ENCODE measurements at regions not wholly inside any gene's neighbourhood (a gene's known extent, or its start where the extent isn't known, plus 50 kb on each side); places are given as distances from the start of the nearest gene placed in this dataset.

- Mint-ChIP-seq H3K4me3 (ENCODE audit: unreplicated experiment) (no peak overlapping the region), H3K4me1 (ENCODE audit: insufficient read depth, unreplicated experiment) (no peaks in the 10 kb centered on the region), H3K27ac (ENCODE audit: low read depth, unreplicated experiment) (no peak overlapping the region), H3K36me3 (ENCODE audit: insufficient read depth, unreplicated experiment) (no peaks in the 10 kb centered on the region), H3K9me3 (ENCODE audit: unreplicated experiment) (peaks cover 8% of the 10 kb centered on the region), H3K27me3 (ENCODE audit: insufficient read depth, unreplicated experiment) (no peaks in the 10 kb centered on the region)
- CTCF ChIA-PET, result no interaction called here
- POLR2A ChIA-PET, result no interaction called here
- BruUV-seq (replicated peaks), result no TSS peak
- TF ChIP-seq CTCF (IDR thresholded peaks at IDR 0.05; ENCODE audit: unreplicated experiment), result no peak
- no peak for DNase-seq (ENCODE audit: unreplicated experiment)
- intact Hi-C loops (cut with micrococcal nuclease), result no loop called here
Measured at GRCh38 chr21:20308586-20309315, 689.5 kb upstream of the NCAM2 start.

GRCh38 chr21:20311234-20311787, 686.9 kb upstream of the NCAM2 start:
- CTCF ChIA-PET, result no interaction called here
- Mint-ChIP-seq H3K4me3 (ENCODE audit: unreplicated experiment) (no peak overlapping the region), H3K27me3 (ENCODE audit: insufficient read depth, unreplicated experiment) (no peaks in the 10 kb centered on the region), H3K4me1 (ENCODE audit: insufficient read depth, unreplicated experiment) (no peaks in the 10 kb centered on the region), H3K9me3 (ENCODE audit: unreplicated experiment) (peaks cover 16% of the 10 kb centered on the region), H3K27ac (ENCODE audit: low read depth, unreplicated experiment) (no peak overlapping the region), H3K36me3 (ENCODE audit: insufficient read depth, unreplicated experiment) (no peaks in the 10 kb centered on the region)
- BruUV-seq (replicated peaks), result no TSS peak
- no peak for TF ChIP-seq CTCF (IDR thresholded peaks at IDR 0.05; ENCODE audit: unreplicated experiment)
- POLR2A ChIA-PET, result no interaction called here
- DNase-seq (ENCODE audit: unreplicated experiment), result no peak
- intact Hi-C loops (cut with micrococcal nuclease), result no loop called here

GRCh38 chr21:20313013-20313412, 685.2 kb upstream of the NCAM2 start:
- H3K4me3 Mint-ChIP-seq (ENCODE audit: unreplicated experiment), result no peak overlapping the region
- peaks cover 30% of the 10 kb centered on the region for H3K9me3 Mint-ChIP-seq (ENCODE audit: unreplicated experiment)
- no peak for DNase-seq (ENCODE audit: unreplicated experiment)
- ChIA-PET CTCF (interaction anchor here (0.9 kb wide), 1 partner anchor 9 kb away, joined by 3 read pairs; no protein-coding TSS in a partner anchor), POLR2A (interaction anchor here (0.7 kb wide), 1 partner anchor 1075 kb away, joined by 4 read pairs; no protein-coding TSS in a partner anchor)
- intact Hi-C loops (cut with micrococcal nuclease), result no loop called here
- no peak for TF ChIP-seq CTCF (IDR thresholded peaks at IDR 0.05; ENCODE audit: unreplicated experiment)
- no peaks in the 10 kb centered on the region for H3K4me1 Mint-ChIP-seq (ENCODE audit: insufficient read depth, unreplicated experiment)
- no peaks in the 10 kb centered on the region for H3K27me3 Mint-ChIP-seq (ENCODE audit: insufficient read depth, unreplicated experiment)
- no peaks in the 10 kb centered on the region for H3K36me3 Mint-ChIP-seq (ENCODE audit: insufficient read depth, unreplicated experiment)
- H3K27ac Mint-ChIP-seq (ENCODE audit: low read depth, unreplicated experiment), result no peak overlapping the region
- BruUV-seq (replicated peaks), result no TSS peak

- Mint-ChIP-seq H3K36me3 (ENCODE audit: insufficient read depth, unreplicated experiment) (no peaks in the 10 kb centered on the region), H3K4me3 (ENCODE audit: unreplicated experiment) (no peak overlapping the region), H3K9me3 (ENCODE audit: unreplicated experiment) (peaks cover 22% of the 10 kb centered on the region), H3K27me3 (ENCODE audit: insufficient read depth, unreplicated experiment) (no peaks in the 10 kb centered on the region), H3K4me1 (ENCODE audit: insufficient read depth, unreplicated experiment) (no peaks in the 10 kb centered on the region), H3K27ac (ENCODE audit: low read depth, unreplicated experiment) (no peak overlapping the region)
- no peak for TF ChIP-seq CTCF (IDR thresholded peaks at IDR 0.05; ENCODE audit: unreplicated experiment)
- POLR2A ChIA-PET, result interaction anchor here (0.6 kb wide), 1 partner anchor 13 kb away, joined by 3 read pairs; no protein-coding TSS in a partner anchor
- BruUV-seq (replicated peaks), result no TSS peak
- intact Hi-C loops (cut with micrococcal nuclease), result no loop called here
- DNase-seq (ENCODE audit: unreplicated experiment), result no peak
- CTCF ChIA-PET, result interaction anchor here (0.7 kb wide), 1 partner anchor 15 kb away, joined by 3 read pairs; no protein-coding TSS in a partner anchor
Measured at GRCh38 chr21:20315042-20315441, 683.2 kb upstream of the NCAM2 start.
